GM23338 (cell line): ENCODE measurements at regions not wholly inside any gene's neighbourhood (a gene's known extent, or its start where the extent isn't known, plus 50 kb on each side); places are given as distances from the start of the nearest gene placed in this dataset.

ENCODE experiments used
- ATAC-seq: fragments of 200-7000 bp; cut with Tn5 transposase; 3 replicates; pipeline ENCODE4 v1.9.1; 2020
- DNase-seq: peaks from one replicate; pipeline ENCODE4 v3.0.0-alpha.2; 2015; ENCODE audit warnings: low spot score
- H2AFZ ChIP-seq: fragments of 200-600 bp; sonication (generic); 2 replicates; pipeline ENCODE4 v1.8.0; 2016; ENCODE audit warnings: antibody characterized with exemption, mild to moderate bottlenecking, moderate library complexity
- H3F3A ChIP-seq: fragments of 200-600 bp; sonication (generic); replicated peaks from 2 replicates; pipeline ENCODE4 v1.8.0; 2017; ENCODE audit warnings: antibody characterized with exemption, mixed run types, low read depth
- H3K27ac ChIP-seq: fragments of 200-600 bp; sonication (generic); 2 replicates; pipeline ENCODE4 v1.6.1; 2016; ENCODE audit warnings: low read depth
- H3K27me3 ChIP-seq: fragments of 200-600 bp; sonication (generic); 2 replicates; pipeline ENCODE4 v1.8.0; 2016; ENCODE audit warnings: mild to moderate bottlenecking, mixed run types, moderate library complexity; ENCODE audit not compliant: insufficient read depth
- H3K36me3 ChIP-seq: fragments of 200-600 bp; sonication (generic); 2 replicates; pipeline ENCODE4 v1.8.0; 2016; ENCODE audit warnings: mild to moderate bottlenecking; ENCODE audit not compliant: insufficient read depth
- H3K4me1 ChIP-seq: fragments of 200-600 bp; sonication (generic); 2 replicates; pipeline ENCODE4 v1.8.0; 2016; ENCODE audit warnings: mild to moderate bottlenecking, moderate library complexity; ENCODE audit not compliant: insufficient read depth
- H3K4me2 ChIP-seq: fragments of 200-600 bp; sonication (generic); 2 replicates; pipeline ENCODE4 v1.7.1; 2017; ENCODE audit warnings: mixed run types
- H3K4me3 ChIP-seq: fragments of 200-600 bp; sonication (generic); 2 replicates; pipeline ENCODE4 v1.6.1; 2016; ENCODE audit warnings: mixed run types
- H3K79me2 ChIP-seq: fragments of 200-600 bp; sonication (generic); replicated peaks from 2 replicates; pipeline ENCODE4 v1.8.0; 2017; ENCODE audit warnings: mild to moderate bottlenecking; ENCODE audit not compliant: insufficient read depth
- H3K9me2 ChIP-seq: fragments of 200-600 bp; sonication (generic); 2 replicates; pipeline ENCODE4 v1.8.0; 2017; ENCODE audit not compliant: insufficient read depth
- H4K20me1 ChIP-seq: fragments of 200-600 bp; sonication (generic); replicated peaks from 2 replicates; pipeline ENCODE4 v1.8.0; 2017; ENCODE audit warnings: mild to moderate bottlenecking; ENCODE audit not compliant: insufficient read depth
- H3K27ac Mint-ChIP-seq: 2 replicates; pipeline ENCODE4 v1.8.0; 2020; ENCODE audit warnings: inconsistent platforms, mild to moderate bottlenecking, moderate library complexity, mixed read lengths
- H3K27me3 Mint-ChIP-seq: 3 replicates; pipeline ENCODE4 v1.8.0; 2022; ENCODE audit warnings: low read depth, mild to moderate bottlenecking, moderate library complexity, mixed read lengths, inconsistent platforms; ENCODE audit not compliant: insufficient read depth, poor library complexity
- H3K36me3 Mint-ChIP-seq: 3 replicates; pipeline ENCODE4 v1.8.0; 2021; ENCODE audit warnings: low read depth, mild to moderate bottlenecking, inconsistent platforms, moderate library complexity, mixed read lengths
- H3K4me1 Mint-ChIP-seq: 3 replicates; pipeline ENCODE4 v1.8.0; 2020; ENCODE audit warnings: mild to moderate bottlenecking, inconsistent platforms, mixed read lengths
- H3K4me3 Mint-ChIP-seq: 3 replicates; pipeline ENCODE4 v1.8.0; 2021; ENCODE audit warnings: moderate library complexity, mild to moderate bottlenecking, inconsistent platforms, mixed read lengths
- H3K9me3 Mint-ChIP-seq: 3 replicates; pipeline ENCODE4 v1.8.0; 2020; ENCODE audit warnings: moderate library complexity, mild to moderate bottlenecking, inconsistent platforms, mixed read lengths
- EZH2phosphoT487 ChIP-seq: fragments of 200-600 bp; sonication (generic); IDR thresholded peaks from one replicate; pipeline ENCODE4 v1.8.1; 2018; ENCODE audit warnings: antibody characterized with exemption; ENCODE audit not compliant: unreplicated experiment
- NANOG ChIP-seq: IDR thresholded peaks from 2 replicates; pipeline ENCODE4 v1.6.1; 2016; ENCODE audit warnings: antibody characterized with exemption, borderline replicate concordance
- POLR2AphosphoS5 ChIP-seq: IDR thresholded peaks from 2 replicates; pipeline ENCODE4 v1.6.1; 2016; ENCODE audit warnings: antibody characterized with exemption, low read depth
- STAT1 ChIP-seq: IDR thresholded peaks from one replicate; pipeline ENCODE4 v1.6.1; 2016; ENCODE audit warnings: antibody characterized with exemption; ENCODE audit not compliant: unreplicated experiment
- ZNF114 ChIP-seq: fragments of 250-450 bp; sonication (Bioruptor Pico); IDR thresholded peaks from 2 replicates; pipeline ENCODE4 v1.5.0; 2020; ENCODE audit warnings: mild to moderate bottlenecking, moderate library complexity
- ZNF331 ChIP-seq: fragments of 250-450 bp; sonication (Bioruptor Pico); IDR thresholded peaks from 2 replicates; pipeline ENCODE4 v1.5.0; 2020; ENCODE audit warnings: low read depth, mild to moderate bottlenecking, moderate library complexity
- TF ChIP-seq, protein P1 (sequence below): fragments of 250-450 bp; sonication (Bioruptor Pico); IDR thresholded peaks from 2 replicates; pipeline ENCODE4 v1.5.0; 2020; ENCODE audit warnings: mild to moderate bottlenecking, moderate library complexity
- TF ChIP-seq, protein P2 (sequence below): IDR thresholded peaks from 2 replicates; pipeline ENCODE4 v1.6.1; 2016; ENCODE audit warnings: antibody characterized with exemption

DNA sequence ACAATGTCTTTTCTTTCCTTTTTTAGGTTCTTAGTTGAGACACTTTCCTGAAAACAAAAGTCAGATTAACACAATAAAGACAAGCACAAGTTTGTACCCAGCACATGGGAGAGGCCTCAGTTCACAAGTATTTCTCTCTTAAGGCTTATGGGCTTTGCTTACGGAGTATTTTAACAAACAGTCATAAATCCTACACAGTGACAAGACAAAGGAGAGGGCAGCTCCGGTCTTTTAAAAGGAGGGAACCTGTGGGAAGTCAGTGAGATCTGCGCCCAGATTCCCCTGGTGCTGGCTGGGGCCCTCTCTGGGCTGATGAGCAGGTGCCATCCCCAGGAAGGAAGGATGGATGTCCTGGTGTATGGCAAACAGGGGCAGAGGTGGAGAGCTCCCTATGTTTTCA lies 398.6 kb downstream of the ACTR3B start (continued):
- TF ChIP-seq, protein P1, sequence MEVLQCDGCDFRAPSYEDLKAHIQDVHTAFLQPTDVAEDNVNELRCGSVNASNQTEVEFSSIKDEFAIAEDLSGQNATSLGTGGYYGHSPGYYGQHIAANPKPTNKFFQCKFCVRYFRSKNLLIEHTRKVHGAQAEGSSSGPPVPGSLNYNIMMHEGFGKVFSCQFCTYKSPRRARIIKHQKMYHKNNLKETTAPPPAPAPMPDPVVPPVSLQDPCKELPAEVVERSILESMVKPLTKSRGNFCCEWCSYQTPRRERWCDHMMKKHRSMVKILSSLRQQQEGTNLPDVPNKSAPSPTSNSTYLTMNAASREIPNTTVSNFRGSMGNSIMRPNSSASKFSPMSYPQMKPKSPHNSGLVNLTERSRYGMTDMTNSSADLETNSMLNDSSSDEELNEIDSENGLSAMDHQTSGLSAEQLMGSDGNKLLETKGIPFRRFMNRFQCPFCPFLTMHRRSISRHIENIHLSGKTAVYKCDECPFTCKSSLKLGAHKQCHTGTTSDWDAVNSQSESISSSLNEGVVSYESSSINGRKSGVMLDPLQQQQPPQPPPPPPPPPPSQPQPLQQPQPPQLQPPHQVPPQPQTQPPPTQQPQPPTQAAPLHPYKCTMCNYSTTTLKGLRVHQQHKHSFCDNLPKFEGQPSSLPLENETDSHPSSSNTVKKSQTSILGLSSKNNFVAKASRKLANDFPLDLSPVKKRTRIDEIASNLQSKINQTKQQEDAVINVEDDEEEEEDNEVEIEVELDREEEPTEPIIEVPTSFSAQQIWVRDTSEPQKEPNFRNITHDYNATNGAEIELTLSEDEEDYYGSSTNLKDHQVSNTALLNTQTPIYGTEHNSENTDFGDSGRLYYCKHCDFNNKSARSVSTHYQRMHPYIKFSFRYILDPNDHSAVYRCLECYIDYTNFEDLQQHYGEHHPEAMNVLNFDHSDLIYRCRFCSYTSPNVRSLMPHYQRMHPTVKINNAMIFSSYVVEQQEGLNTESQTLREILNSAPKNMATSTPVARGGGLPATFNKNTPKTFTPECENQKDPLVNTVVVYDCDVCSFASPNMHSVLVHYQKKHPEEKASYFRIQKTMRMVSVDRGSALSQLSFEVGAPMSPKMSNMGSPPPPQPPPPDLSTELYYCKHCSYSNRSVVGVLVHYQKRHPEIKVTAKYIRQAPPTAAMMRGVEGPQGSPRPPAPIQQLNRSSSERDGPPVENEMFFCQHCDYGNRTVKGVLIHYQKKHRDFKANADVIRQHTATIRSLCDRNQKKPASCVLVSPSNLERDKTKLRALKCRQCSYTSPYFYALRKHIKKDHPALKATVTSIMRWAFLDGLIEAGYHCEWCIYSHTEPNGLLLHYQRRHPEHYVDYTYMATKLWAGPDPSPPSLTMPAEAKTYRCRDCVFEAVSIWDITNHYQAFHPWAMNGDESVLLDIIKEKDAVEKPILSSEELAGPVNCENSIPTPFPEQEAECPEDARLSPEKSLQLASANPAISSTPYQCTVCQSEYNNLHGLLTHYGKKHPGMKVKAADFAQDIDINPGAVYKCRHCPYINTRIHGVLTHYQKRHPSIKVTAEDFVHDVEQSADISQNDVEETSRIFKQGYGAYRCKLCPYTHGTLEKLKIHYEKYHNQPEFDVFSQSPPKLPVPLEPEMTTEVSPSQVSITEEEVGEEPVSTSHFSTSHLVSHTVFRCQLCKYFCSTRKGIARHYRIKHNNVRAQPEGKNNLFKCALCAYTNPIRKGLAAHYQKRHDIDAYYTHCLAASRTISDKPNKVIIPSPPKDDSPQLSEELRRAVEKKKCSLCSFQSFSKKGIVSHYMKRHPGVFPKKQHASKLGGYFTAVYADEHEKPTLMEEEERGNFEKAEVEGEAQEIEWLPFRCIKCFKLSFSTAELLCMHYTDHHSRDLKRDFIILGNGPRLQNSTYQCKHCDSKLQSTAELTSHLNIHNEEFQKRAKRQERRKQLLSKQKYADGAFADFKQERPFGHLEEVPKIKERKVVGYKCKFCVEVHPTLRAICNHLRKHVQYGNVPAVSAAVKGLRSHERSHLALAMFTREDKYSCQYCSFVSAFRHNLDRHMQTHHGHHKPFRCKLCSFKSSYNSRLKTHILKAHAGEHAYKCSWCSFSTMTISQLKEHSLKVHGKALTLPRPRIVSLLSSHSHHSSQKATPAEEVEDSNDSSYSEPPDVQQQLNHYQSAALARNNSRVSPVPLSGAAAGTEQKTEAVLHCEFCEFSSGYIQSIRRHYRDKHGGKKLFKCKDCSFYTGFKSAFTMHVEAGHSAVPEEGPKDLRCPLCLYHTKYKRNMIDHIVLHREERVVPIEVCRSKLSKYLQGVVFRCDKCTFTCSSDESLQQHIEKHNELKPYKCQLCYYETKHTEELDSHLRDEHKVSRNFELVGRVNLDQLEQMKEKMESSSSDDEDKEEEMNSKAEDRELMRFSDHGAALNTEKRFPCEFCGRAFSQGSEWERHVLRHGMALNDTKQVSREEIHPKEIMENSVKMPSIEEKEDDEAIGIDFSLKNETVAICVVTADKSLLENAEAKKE (CRISPR knock-in tag) = no peak
- no peak for TF ChIP-seq NANOG
- TF ChIP-seq, protein P2, sequence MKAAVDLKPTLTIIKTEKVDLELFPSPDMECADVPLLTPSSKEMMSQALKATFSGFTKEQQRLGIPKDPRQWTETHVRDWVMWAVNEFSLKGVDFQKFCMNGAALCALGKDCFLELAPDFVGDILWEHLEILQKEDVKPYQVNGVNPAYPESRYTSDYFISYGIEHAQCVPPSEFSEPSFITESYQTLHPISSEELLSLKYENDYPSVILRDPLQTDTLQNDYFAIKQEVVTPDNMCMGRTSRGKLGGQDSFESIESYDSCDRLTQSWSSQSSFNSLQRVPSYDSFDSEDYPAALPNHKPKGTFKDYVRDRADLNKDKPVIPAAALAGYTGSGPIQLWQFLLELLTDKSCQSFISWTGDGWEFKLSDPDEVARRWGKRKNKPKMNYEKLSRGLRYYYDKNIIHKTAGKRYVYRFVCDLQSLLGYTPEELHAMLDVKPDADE = no peak

DNA sequence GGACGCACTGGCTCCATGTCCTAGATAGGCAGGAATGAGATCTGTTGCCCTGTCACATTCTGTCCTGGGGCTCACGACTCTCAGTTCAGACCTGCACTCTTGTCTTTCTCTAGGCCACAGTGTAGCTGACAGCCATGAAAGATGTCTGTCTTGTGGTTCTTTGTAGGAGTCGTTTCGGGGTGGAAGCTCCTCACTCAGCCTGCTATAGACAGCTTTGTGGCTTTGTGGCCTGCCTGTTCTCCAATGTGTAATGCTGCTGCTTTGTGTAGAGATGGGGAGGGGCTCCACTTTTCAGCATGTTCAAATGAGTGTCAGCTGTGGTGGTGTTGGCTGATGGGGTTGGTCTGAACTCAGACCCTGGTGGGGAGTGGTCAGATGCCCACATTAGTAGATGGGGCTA lies 410.7 kb downstream of the ACTR3B start:
- no peaks in the 10 kb centered on the region for H3K36me3 Mint-ChIP-seq
- no peaks in the 10 kb centered on the region for H3K9me2 ChIP-seq
- DNase-seq = no peak
- no peaks in the 10 kb centered on the region for H3K27me3 ChIP-seq
- no peak overlapping the region for H3K27ac ChIP-seq
- no peaks in the 10 kb centered on the region for H3K4me1 Mint-ChIP-seq
- H3F3A ChIP-seq = no peaks in the 10 kb centered on the region
- H3K79me2 ChIP-seq = no peaks in the 10 kb centered on the region
- H3K4me2 ChIP-seq = no peak overlapping the region
- H3K4me3 ChIP-seq = no peak overlapping the region
- no peak overlapping the region for H2AFZ ChIP-seq
- H3K4me1 ChIP-seq = no peaks in the 10 kb centered on the region
- peaks cover 3% of the 10 kb centered on the region for H3K27me3 Mint-ChIP-seq
- H4K20me1 ChIP-seq = no peaks in the 10 kb centered on the region
- no peaks in the 10 kb centered on the region; the same call in 1 of the 2 replicates for H3K36me3 ChIP-seq
- no peak overlapping the region for H3K27ac Mint-ChIP-seq
- no peak for ATAC-seq
- no peak overlapping the region for H3K4me3 Mint-ChIP-seq
- H3K9me3 Mint-ChIP-seq = peaks cover 23% of the 10 kb centered on the region
- no peak for TF ChIP-seq EZH2phosphoT487
- no peak for TF ChIP-seq NANOG
- no peak for TF ChIP-seq ZNF331 (CRISPR knock-in tag)
- no peak for TF ChIP-seq POLR2AphosphoS5
- TF ChIP-seq STAT1 = no peak
- TF ChIP-seq, protein P1 (CRISPR knock-in tag) = no peak
- TF ChIP-seq, protein P2 = no peak
- no peak for TF ChIP-seq ZNF114 (CRISPR knock-in tag)
